HG02840 (cell line): ENCODE measurements at regions not wholly inside any gene's neighbourhood (a gene's known extent, or its start where the extent isn't known, plus 50 kb on each side); places are given as distances from the start of the nearest gene placed in this dataset.
A peak's percentile ranks its signal among the peaks of the same experiment; 100 is the strongest.

Source experiments
- ATAC-seq: cut with Tn5 transposase; IDR thresholded peaks from one replicate; pipeline ENCODE4 v1.9.1; 2021; ENCODE audit warnings: mild to moderate bottlenecking, moderate library complexity, moderate number of reproducible peaks; ENCODE audit not compliant: unreplicated experiment, low FRiP score

GRCh38 chr12:58347691-58348090 lies 406.3 kb downstream of the ATP23 start:
- no peak for ATAC-seq

- no peak for ATAC-seq
Observed at GRCh38 chr12:58349161-58349560, 407.8 kb downstream of the ATP23 start.

GRCh38 chr12:58356794-58357193 lies 415.4 kb downstream of the ATP23 start:
- no peak for ATAC-seq

GRCh38 chr12:58357511-58357910 lies 416.1 kb downstream of the ATP23 start:
- no peak for ATAC-seq

- no peak for ATAC-seq
Observed at GRCh38 chr12:58358369-58358768, 417.0 kb downstream of the ATP23 start.

GRCh38 chr12:58359084-58359483 lies 417.7 kb downstream of the ATP23 start:
- no peak for ATAC-seq

GRCh38 chr12:58361056-58361455 lies 419.7 kb downstream of the ATP23 start:
- no peak for ATAC-seq

GRCh38 chr12:58363971-58364370 lies 422.6 kb downstream of the ATP23 start:
- ATAC-seq: no peak

GRCh38 chr12:58364389-58365086 lies 423.2 kb downstream of the ATP23 start:
- ATAC-seq: no peak

- ATAC-seq: no peak
Observed at GRCh38 chr12:58365087-58365390, 423.7 kb downstream of the ATP23 start.

GRCh38 chr12:58367041-58367440 lies 425.7 kb downstream of the ATP23 start:
- no peak for ATAC-seq

GRCh38 chr12:58368001-58368400 lies 426.6 kb downstream of the ATP23 start:
- no peak for ATAC-seq

- ATAC-seq: no peak
Observed at GRCh38 chr12:58369576-58369975, 428.2 kb downstream of the ATP23 start.

GRCh38 chr12:58372298-58372697 lies 430.9 kb downstream of the ATP23 start:
- ATAC-seq: peak; percentile 86

- ATAC-seq: no peak
Observed at GRCh38 chr12:58378028-58378427, 436.7 kb downstream of the ATP23 start.

GRCh38 chr12:58381546-58381945 lies 440.2 kb downstream of the ATP23 start:
- ATAC-seq: no peak

- no peak for ATAC-seq
Observed at GRCh38 chr12:58384196-58384595, 442.8 kb downstream of the ATP23 start.

GRCh38 chr12:58386136-58386535 lies 444.8 kb downstream of the ATP23 start:
- no peak for ATAC-seq

GRCh38 chr12:58387199-58387598 lies 445.8 kb downstream of the ATP23 start:
- ATAC-seq: no peak

GRCh38 chr12:58388261-58388660 lies 446.9 kb downstream of the ATP23 start:
- ATAC-seq: no peak

GRCh38 chr12:58393152-58393551 lies 451.8 kb downstream of the ATP23 start:
- ATAC-seq: no peak

GRCh38 chr12:58395056-58395455 lies 453.7 kb downstream of the ATP23 start:
- ATAC-seq: no peak

GRCh38 chr12:58395470-58395869 lies 454.1 kb downstream of the ATP23 start:
- ATAC-seq: no peak
